ENCODE measurements at regions not wholly inside any gene's neighbourhood (a gene's known extent, or its start where the extent isn't known, plus 50 kb on each side); places are given as distances from the start of the nearest gene placed in this dataset.

- Histone ChIP-seq H3K18ac (ENCODE audit: extremely low read depth, low read length) (no peak overlapping the region), H3K4me1 (replicated peaks in 1 of 4; ENCODE audit: control insufficient read depth in 3 of 4, insufficient read depth in 4 of 4, low read length in 3 of 4) (peaks cover 12 to 24% (median 18%) of the 10 kb centered on the region in 4 experiments), H4K8ac (ENCODE audit: extremely low read depth, insufficient read depth, low read length) (no peak overlapping the region), H3K79me2 (ENCODE audit: control insufficient read depth in 1 of 2, insufficient read depth in 2 of 2, low read length in 2 of 2) (no peaks in the 10 kb centered on the region), H3K4me2 (ENCODE audit: insufficient read depth in 1 of 2, low read depth in 2 of 2, low read length in 2 of 2) (no peak overlapping the region), H4K91ac (replicated peaks; ENCODE audit: insufficient read length, low read length) (no peak overlapping the region), H3K23ac (ENCODE audit: insufficient read length) (no peak overlapping the region), H3K9me3 (ENCODE audit: insufficient read depth in 2 of 2, low read depth in 1 of 2, low read length in 1 of 2) (no peaks in the 10 kb centered on the region), H4K20me1 (replicated peaks in 1 of 2; ENCODE audit: control insufficient read depth in 1 of 2, insufficient read depth in 2 of 2, low read length in 2 of 2) (no peaks in the 10 kb centered on the region), H2BK120ac (replicated peaks; ENCODE audit: low read depth, low read length) (no peak overlapping the region), H2BK15ac (ENCODE audit: low read length) (no peak overlapping the region), H3K4ac (replicated peaks; ENCODE audit: insufficient read length, low read depth, low read length) (no peak overlapping the region), H2AFZ (ENCODE audit: low read length) (no peak overlapping the region), H4K5ac (ENCODE audit: insufficient read length, low read depth, low read length) (no peak overlapping the region), H3K4me3 (ENCODE audit: extremely low read depth in 1 of 4, insufficient read depth in 2 of 4, low read depth in 3 of 4, low read length in 4 of 4) (no peak overlapping the region), H3K36me3 (ENCODE audit: control insufficient read depth in 2 of 4, insufficient read depth in 4 of 4, low read length in 3 of 4) (no peaks in the 10 kb centered on the region), H2BK12ac (ENCODE audit: low read depth, low read length) (no peak overlapping the region), H3K9ac (replicated peaks in 1 of 4; ENCODE audit: extremely low read depth in 1 of 4, low read depth in 3 of 4, low read length in 3 of 4) (no peak overlapping the region), H2AK5ac (ENCODE audit: low read depth, low read length) (no peak overlapping the region), H3K79me1 (ENCODE audit: low read depth, low read length) (no peaks in the 10 kb centered on the region), H3K56ac (replicated peaks; ENCODE audit: insufficient read length, low read depth, low read length) (no peak overlapping the region), H2BK20ac (ENCODE audit: low read length) (no peak overlapping the region), H3K27me3 (replicated peaks in 1 of 4; ENCODE audit: control insufficient read depth in 3 of 4, extremely low read depth in 1 of 4, insufficient read depth in 3 of 4, low read length in 3 of 4) (peaks cover 0 to 3% (median 2%) of the 10 kb centered on the region in 4 experiments; a peak in 2 of 7 replicates), H3K14ac (ENCODE audit: insufficient read length) (no peak overlapping the region), H2BK5ac (ENCODE audit: low read depth, low read length) (no peak overlapping the region), H3K23me2 (ENCODE audit: low read depth, low read length) (peaks cover 5% of the 10 kb centered on the region; the same call in 1 of the 2 replicates), H3K27ac (ENCODE audit: low read depth, low read length) (no peak overlapping the region)
- TF ChIP-seq HDAC6 (IDR thresholded peaks at IDR 0.05; ENCODE audit: low read depth, low read length) (no peak), NANOG (IDR thresholded peaks at IDR 0.05; ENCODE audit: insufficient read depth, low read depth, low read length, poor library complexity, severe bottlenecking) (no peak), MAX (IDR thresholded peaks at IDR 0.05) (no peak), NRF1 (IDR thresholded peaks at IDR 0.05; ENCODE audit: low read depth, low read length) (no peak), CHD2 (IDR thresholded peaks at IDR 0.05; ENCODE audit: low read length) (no peak), GTF2F1 (IDR thresholded peaks at IDR 0.05; ENCODE audit: borderline replicate concordance, low read depth, low read length) (no peak), ASH2L (IDR thresholded peaks at IDR 0.05; ENCODE audit: low read length) (no peak), SP4 (IDR thresholded peaks at IDR 0.05; ENCODE audit: low read length) (no peak), E2F6 (IDR thresholded peaks at IDR 0.05) (no peak)
- ChIA-PET POLR2A (ENCODE audit: partially characterized antibody) (no interaction called here), CTCF (ENCODE audit: partially characterized antibody) (interaction anchor here (0.7 to 3.5 kb wide), 22 partner anchors 8 to 138 kb away, joined by 3 to 32 read pairs (median 6); no protein-coding TSS in a partner anchor)
- no peak for DNase-seq (ENCODE audit: low read depth in 1 of 2, low spot score in 2 of 2)
- WGBS, 2 experiments (ENCODE audit: extremely low coverage in 1 of 2, insufficient coverage in 1 of 2, insufficient read length in 1 of 2, insufficient replicate concordance in 2 of 2, low coverage in 1 of 2, low lambda C conversion rate in 2 of 2, missing lambda C conversion rate in 1 of 2) = 89% methylated on average over 5 of the region's 5 CpGs; no CpG with 5 or more reads in 1 of the 2 experiments
- FAIRE-seq = no peak
Measured at GRCh38 chr1:47569261-47569660, 131.4 kb downstream of the FOXD2 start.

All from H1 (cell line).